Activated B cell treated with CpG ODN at 0.5 μM for 24 hours (primary cell): ENCODE measurements at regions not wholly inside any gene's neighbourhood (a gene's known extent, or its start where the extent isn't known, plus 50 kb on each side); places are given as distances from the start of the nearest gene placed in this dataset.
"Not testable (repeated sequence)": the region's sequence is repeated elsewhere in the genome, so short reads cannot be mapped to it uniquely, and the experiment has no call there.

Source experiments
- ATAC-seq: fragments of 200-7000 bp; cut with Tn5 transposase; one replicate; pipeline ENCODE4 v1.10.0; 2021; ENCODE audit warnings: low read depth, mild to moderate bottlenecking, moderate library complexity
- CTCF ChIA-PET: fragments of 350-600 bp; sonication (Branson Sonifier 250); formaldehyde crosslinking; loops from one replicate; lab custom pipeline; 2021; ENCODE audit warnings: antibody characterized with exemption; lab: Charles Lee
- POLR2A ChIA-PET: fragments of 350-600 bp; sonication (Branson Sonifier 250); formaldehyde crosslinking; loops from one replicate; lab custom pipeline; 2021; ENCODE audit warnings: antibody characterized with exemption; lab: Charles Lee
- DNase-seq: peaks from one replicate; pipeline ENCODE4 v3.0.0; 2022
- H3K27ac Mint-ChIP-seq: one replicate; pipeline ENCODE4 v1.8.0; 2020; ENCODE audit warnings: mixed read lengths
- H3K27me3 Mint-ChIP-seq: one replicate; pipeline ENCODE4 v1.8.0; 2021; ENCODE audit warnings: mixed read lengths
- H3K36me3 Mint-ChIP-seq: one replicate; pipeline ENCODE4 v1.8.0; 2021; ENCODE audit warnings: low read depth, mixed read lengths
- H3K4me1 Mint-ChIP-seq: one replicate; pipeline ENCODE4 v1.8.0; 2021; ENCODE audit warnings: mixed read lengths
- H3K4me3 Mint-ChIP-seq: one replicate; pipeline ENCODE4 v1.8.0; 2020; ENCODE audit warnings: mild to moderate bottlenecking, mixed read lengths
- H3K9me3 Mint-ChIP-seq: one replicate; pipeline ENCODE4 v1.8.0; 2020; ENCODE audit warnings: mixed read lengths
- CTCF ChIP-seq: fragments of 200-600 bp; IDR thresholded peaks from one replicate; pipeline ENCODE4 v1.8.0; 2022; ENCODE audit warnings: antibody characterized with exemption, mild to moderate bottlenecking
- intact Hi-C: fragments of 100-400 bp; cut with micrococcal nuclease; formaldehyde crosslinking; loops from one replicate; pipeline ENCODE4 v1.15.1; 2024

- Mint-ChIP-seq H3K9me3 (peaks cover under 1% of the 10 kb centered on the region), H3K4me1 (no peaks in the 10 kb centered on the region), H3K4me3 (no peak overlapping the region), H3K36me3 (no peaks in the 10 kb centered on the region), H3K27me3 (no peaks in the 10 kb centered on the region), H3K27ac (no peak overlapping the region)
- no peak for TF ChIP-seq CTCF
- POLR2A ChIA-PET = no interaction called here
- CTCF ChIA-PET = no interaction called here
- intact Hi-C loops = no loop called here
- no peak for DNase-seq
- ATAC-seq = no peak
Measured at GRCh38 chr5:92674321-92674720, 906.7 kb downstream of the NR2F1-AS1 start.

GRCh38 chr5:92665506-92665905 lies 915.5 kb downstream of the NR2F1-AS1 start:
- ChIA-PET CTCF (no interaction called here), POLR2A (no interaction called here)
- no peak for ATAC-seq
- Mint-ChIP-seq H3K4me3 (no peak overlapping the region), H3K36me3 (no peaks in the 10 kb centered on the region), H3K4me1 (no peaks in the 10 kb centered on the region), H3K9me3 (peaks cover 3% of the 10 kb centered on the region), H3K27me3 (no peaks in the 10 kb centered on the region), H3K27ac (no peak overlapping the region)
- intact Hi-C loops = no loop called here
- no peak for DNase-seq
- TF ChIP-seq CTCF = no peak

GRCh38 chr5:92662741-92663140 lies 918.3 kb downstream of the NR2F1-AS1 start:
- Mint-ChIP-seq H3K4me3 (no peak overlapping the region), H3K4me1 (no peaks in the 10 kb centered on the region), H3K9me3 (no peaks in the 10 kb centered on the region), H3K27me3 (no peaks in the 10 kb centered on the region), H3K36me3 (no peaks in the 10 kb centered on the region), H3K27ac (no peak overlapping the region)
- intact Hi-C loops = no loop called here
- ChIA-PET POLR2A (no interaction called here), CTCF (no interaction called here)
- TF ChIP-seq CTCF = no peak
- ATAC-seq (no peak), DNase-seq (no peak)

- no peak overlapping the region for H3K4me3 Mint-ChIP-seq
- H3K4me1 Mint-ChIP-seq = no peaks in the 10 kb centered on the region
- ChIA-PET POLR2A (no interaction called here), CTCF (no interaction called here)
- no peaks in the 10 kb centered on the region for H3K36me3 Mint-ChIP-seq
- TF ChIP-seq CTCF = no peak
- no peak overlapping the region for H3K27ac Mint-ChIP-seq
- ATAC-seq = no peak
- no peak for DNase-seq
- H3K27me3 Mint-ChIP-seq = no peaks in the 10 kb centered on the region
- no peaks in the 10 kb centered on the region for H3K9me3 Mint-ChIP-seq
- intact Hi-C loops = no loop called here
Measured at GRCh38 chr5:92659246-92659645, 921.8 kb downstream of the NR2F1-AS1 start.

GRCh38 chr5:92654601-92655000 lies 926.4 kb downstream of the NR2F1-AS1 start:
- H3K4me1 Mint-ChIP-seq, H3K36me3 Mint-ChIP-seq, POLR2A ChIA-PET, ATAC-seq, DNase-seq, H3K27ac Mint-ChIP-seq, intact Hi-C loops, H3K9me3 Mint-ChIP-seq, H3K27me3 Mint-ChIP-seq, H3K4me3 Mint-ChIP-seq, CTCF ChIA-PET: not testable (repeated sequence)

- ChIA-PET POLR2A (no interaction called here), CTCF (no interaction called here)
- Mint-ChIP-seq H3K4me3 (no peak overlapping the region), H3K36me3 (no peaks in the 10 kb centered on the region), H3K4me1 (no peaks in the 10 kb centered on the region), H3K27ac (no peak overlapping the region), H3K27me3 (no peaks in the 10 kb centered on the region), H3K9me3 (peaks cover 3% of the 10 kb centered on the region)
- ATAC-seq (no peak), DNase-seq (no peak)
- intact Hi-C loops = no loop called here
- TF ChIP-seq CTCF = no peak
Measured at GRCh38 chr5:92653730-92654461, 927.1 kb downstream of the NR2F1-AS1 start.
